HCT116 (cell line): ENCODE measurements at regions not wholly inside any gene's neighbourhood (a gene's known extent, or its start where the extent isn't known, plus 50 kb on each side); places are given as distances from the start of the nearest gene placed in this dataset.
A peak's percentile ranks its signal among the peaks of the same experiment; 100 is the strongest.

Experiments
- EZH2 ChIP-seq: fragments of 200-600 bp; sonication (generic); IDR thresholded peaks from 2 replicates; pipeline ENCODE4 v1.6.1; 2017; ENCODE audit warnings: antibody characterized with exemption, mixed run types
- JUND ChIP-seq: IDR thresholded peaks from 2 replicates; pipeline ENCODE4 v1.6.1; 2012
- SP1 ChIP-seq: IDR thresholded peaks from 2 replicates; pipeline ENCODE4 v1.6.1; 2012; ENCODE audit warnings: low read depth
- TF ChIP-seq, protein P1 (sequence below), 3 experiments: fragments of 200-600 bp in 1 of 3; sonication (generic) in 1 of 3; IDR thresholded peaks in 2 of 3; conservative IDR thresholded peaks in 1 of 3; 2 replicates each; pipeline ENCODE4 v1.5.1; 2012 to 2017; ENCODE audit warnings: low read depth in 2 of 3, low read length in 2 of 3, antibody characterized with exemption in 1 of 3, borderline replicate concordance in 1 of 3, control low read depth in 1 of 3, mild to moderate bottlenecking in 1 of 3, mixed read lengths in 1 of 3, mixed run types in 1 of 3, moderate library complexity in 1 of 3; ENCODE audit not compliant: insufficient read depth in 1 of 3
- TF ChIP-seq, protein P2 (sequence below): IDR thresholded peaks from 2 replicates; pipeline ENCODE4 v1.6.1; 2012; ENCODE audit warnings: low read depth

GRCh38 chr12:116346741-116347140 is 69.2 kb upstream of the MED13L start:
- TF ChIP-seq, protein P1, sequence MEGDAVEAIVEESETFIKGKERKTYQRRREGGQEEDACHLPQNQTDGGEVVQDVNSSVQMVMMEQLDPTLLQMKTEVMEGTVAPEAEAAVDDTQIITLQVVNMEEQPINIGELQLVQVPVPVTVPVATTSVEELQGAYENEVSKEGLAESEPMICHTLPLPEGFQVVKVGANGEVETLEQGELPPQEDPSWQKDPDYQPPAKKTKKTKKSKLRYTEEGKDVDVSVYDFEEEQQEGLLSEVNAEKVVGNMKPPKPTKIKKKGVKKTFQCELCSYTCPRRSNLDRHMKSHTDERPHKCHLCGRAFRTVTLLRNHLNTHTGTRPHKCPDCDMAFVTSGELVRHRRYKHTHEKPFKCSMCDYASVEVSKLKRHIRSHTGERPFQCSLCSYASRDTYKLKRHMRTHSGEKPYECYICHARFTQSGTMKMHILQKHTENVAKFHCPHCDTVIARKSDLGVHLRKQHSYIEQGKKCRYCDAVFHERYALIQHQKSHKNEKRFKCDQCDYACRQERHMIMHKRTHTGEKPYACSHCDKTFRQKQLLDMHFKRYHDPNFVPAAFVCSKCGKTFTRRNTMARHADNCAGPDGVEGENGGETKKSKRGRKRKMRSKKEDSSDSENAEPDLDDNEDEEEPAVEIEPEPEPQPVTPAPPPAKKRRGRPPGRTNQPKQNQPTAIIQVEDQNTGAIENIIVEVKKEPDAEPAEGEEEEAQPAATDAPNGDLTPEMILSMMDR (IDR thresholded peaks at IDR 0.05 in 2 of 3, conservative IDR thresholded peaks at IDR 0.05 in 1 of 3; ENCODE audit: borderline replicate concordance in 1 of 3, insufficient read depth in 1 of 3, low read depth in 2 of 3, low read length in 2 of 3) = no peak
- TF ChIP-seq JUND (peak; percentile 55), EZH2 (no peak), SP1 (no peak)
- TF ChIP-seq, protein P2, sequence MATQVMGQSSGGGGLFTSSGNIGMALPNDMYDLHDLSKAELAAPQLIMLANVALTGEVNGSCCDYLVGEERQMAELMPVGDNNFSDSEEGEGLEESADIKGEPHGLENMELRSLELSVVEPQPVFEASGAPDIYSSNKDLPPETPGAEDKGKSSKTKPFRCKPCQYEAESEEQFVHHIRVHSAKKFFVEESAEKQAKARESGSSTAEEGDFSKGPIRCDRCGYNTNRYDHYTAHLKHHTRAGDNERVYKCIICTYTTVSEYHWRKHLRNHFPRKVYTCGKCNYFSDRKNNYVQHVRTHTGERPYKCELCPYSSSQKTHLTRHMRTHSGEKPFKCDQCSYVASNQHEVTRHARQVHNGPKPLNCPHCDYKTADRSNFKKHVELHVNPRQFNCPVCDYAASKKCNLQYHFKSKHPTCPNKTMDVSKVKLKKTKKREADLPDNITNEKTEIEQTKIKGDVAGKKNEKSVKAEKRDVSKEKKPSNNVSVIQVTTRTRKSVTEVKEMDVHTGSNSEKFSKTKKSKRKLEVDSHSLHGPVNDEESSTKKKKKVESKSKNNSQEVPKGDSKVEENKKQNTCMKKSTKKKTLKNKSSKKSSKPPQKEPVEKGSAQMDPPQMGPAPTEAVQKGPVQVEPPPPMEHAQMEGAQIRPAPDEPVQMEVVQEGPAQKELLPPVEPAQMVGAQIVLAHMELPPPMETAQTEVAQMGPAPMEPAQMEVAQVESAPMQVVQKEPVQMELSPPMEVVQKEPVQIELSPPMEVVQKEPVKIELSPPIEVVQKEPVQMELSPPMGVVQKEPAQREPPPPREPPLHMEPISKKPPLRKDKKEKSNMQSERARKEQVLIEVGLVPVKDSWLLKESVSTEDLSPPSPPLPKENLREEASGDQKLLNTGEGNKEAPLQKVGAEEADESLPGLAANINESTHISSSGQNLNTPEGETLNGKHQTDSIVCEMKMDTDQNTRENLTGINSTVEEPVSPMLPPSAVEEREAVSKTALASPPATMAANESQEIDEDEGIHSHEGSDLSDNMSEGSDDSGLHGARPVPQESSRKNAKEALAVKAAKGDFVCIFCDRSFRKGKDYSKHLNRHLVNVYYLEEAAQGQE = no peak
